Right lobe of liver (tissue), 6 donors: ENCODE measurements at regions not wholly inside any gene's neighbourhood (a gene's known extent, or its start where the extent isn't known, plus 50 kb on each side); places are given as distances from the start of the nearest gene placed in this dataset.

ENCODE experiments used
- ATAC-seq, 4 donors: fragments of 200-7000 bp; cut with Tn5 transposase; one replicate each; pipeline ENCODE4 v1.9.1; 2020; ENCODE audit warnings: mild to moderate bottlenecking in 4 of 4, moderate library complexity in 4 of 4
- DNase-seq, 3 donors: peaks; one replicate each; pipeline ENCODE4 v3.0.0-alpha.2; 2020
- H3K27ac ChIP-seq, 3 donors: fragments of 200-600 bp; one replicate each; pipeline ENCODE4 v1.8.0; 2022
- H3K27me3 ChIP-seq, 2 donors: fragments of 200-600 bp; one replicate each; pipeline ENCODE4 v1.8.0; 2022
- H3K36me3 ChIP-seq, 4 donors: fragments of 200-600 bp; sonication (generic) in 1 of 4; one replicate each; pipeline versions ENCODE4 v1.5.1 to v1.8.0; 2017 to 2022; ENCODE audit warnings: control low read depth in 1 of 4
- H3K4me1 ChIP-seq, 4 donors: fragments of 200-600 bp; sonication (generic) in 1 of 4; one replicate each; pipeline versions ENCODE4 v1.5.1 to v1.8.0; 2017 to 2022; ENCODE audit warnings: control low read depth in 1 of 4
- H3K4me3 ChIP-seq, 3 donors: fragments of 200-600 bp; one replicate each; pipeline ENCODE4 v1.8.0; 2022
- H3K9me3 ChIP-seq, 4 donors: fragments of 200-600 bp; sonication (generic) in 1 of 4; one replicate each; pipeline versions ENCODE4 v1.5.1 to v1.8.0; 2017 to 2022; ENCODE audit warnings: control low read depth in 1 of 4
- CTCF ChIP-seq, 4 donors: fragments of 200-600 bp in 3 of 4; fragments of 450-650 bp in 1 of 4; IDR thresholded peaks; one replicate each; pipeline versions ENCODE4 v1.5.1 to v1.8.0; 2016 to 2022; ENCODE audit warnings: antibody characterized with exemption in 4 of 4, mild to moderate bottlenecking in 2 of 4
- POLR2A ChIP-seq: fragments of 450-650 bp; IDR thresholded peaks from one replicate; pipeline ENCODE4 v1.6.1; 2017; ENCODE audit warnings: antibody characterized with exemption, mild to moderate bottlenecking
- WGBS: methylation state at CpG from one replicate; pipeline ENCODE4 v1.1.6; 2018; ENCODE audit warnings: low coverage, low lambda C conversion rate; ENCODE audit not compliant: insufficient coverage; ENCODE audit errors: missing lambda C conversion rate; 5-methylcytosine and 5-hydroxymethylcytosine counted together
- intact Hi-C, 2 donors: fragments of 100-400 bp; cut with DNase I; formaldehyde crosslinking; loops; one replicate each; pipeline versions ENCODE4 v1.11.2 to v1.14.1; 2022
- donor health status: DM: no; HTN: yes; CAD: no.
- donor health status: DM: no; HTN: no; CAD: no.
- donor health status: DM: no; HTN: no; CAD: no.
- donor health status: DM: no; HTN: yes; CAD: no.
- donor health status: DM: no; HTN: yes; CAD: no.

- H3K36me3 ChIP-seq = no peaks in the 10 kb centered on the region
- no peak overlapping the region for H3K27ac ChIP-seq
- TF ChIP-seq CTCF (IDR thresholded peaks at IDR 0.05) = no peak
- no peak for TF ChIP-seq POLR2A
- no peaks in the 10 kb centered on the region for H3K27me3 ChIP-seq
- ATAC-seq = no peak
- DNase-seq = no peak
- peaks cover 0 to 5% (median 2%) of the 10 kb centered on the region in 4 donors for H3K4me1 ChIP-seq
- intact Hi-C loops = no loop called here
- no peaks in the 10 kb centered on the region for H3K9me3 ChIP-seq
- no peak overlapping the region for H3K4me3 ChIP-seq
Measured at GRCh38 chr6:84445068-84445467, 217.6 kb upstream of the CEP162 start.

- 94% methylated on average over 1 of the region's 3 CpGs for WGBS
Measured at GRCh38 chr6:84442208-84442607, 214.8 kb upstream of the CEP162 start.

GRCh38 chr6:84441456-84441855 lies 214.0 kb upstream of the CEP162 start:
- H3K36me3 ChIP-seq = no peaks in the 10 kb centered on the region
- no peaks in the 10 kb centered on the region for H3K4me1 ChIP-seq
- H3K27ac ChIP-seq = no peak overlapping the region
- no peak overlapping the region for H3K4me3 ChIP-seq
- intact Hi-C loops = no loop called here
- TF ChIP-seq POLR2A (no peak), CTCF (IDR thresholded peaks at IDR 0.05) (no peak)
- 71% methylated on average over 3 of the region's 3 CpGs for WGBS
- DNase-seq (no peak), ATAC-seq (no peak)
- no peaks in the 10 kb centered on the region for H3K9me3 ChIP-seq
- no peaks in the 10 kb centered on the region for H3K27me3 ChIP-seq

More at GRCh38 chr6:84442208-84442607, 214.8 kb upstream of the CEP162 start:
- Histone ChIP-seq H3K27ac (no peak overlapping the region), H3K4me3 (no peak overlapping the region), H3K27me3 (no peaks in the 10 kb centered on the region), H3K4me1 (no peaks in the 10 kb centered on the region), H3K36me3 (no peaks in the 10 kb centered on the region), H3K9me3 (no peaks in the 10 kb centered on the region)
- ATAC-seq (no peak), DNase-seq (no peak)
- no peak for TF ChIP-seq POLR2A
- TF ChIP-seq CTCF (IDR thresholded peaks at IDR 0.05) = no peak
- intact Hi-C loops = no loop called here

GRCh38 chr6:84434550-84434949 lies 207.1 kb upstream of the CEP162 start:
- intact Hi-C loops = no loop called here
- no peaks in the 10 kb centered on the region for H3K27me3 ChIP-seq
- H3K9me3 ChIP-seq = no peaks in the 10 kb centered on the region
- no peaks in the 10 kb centered on the region for H3K4me1 ChIP-seq
- TF ChIP-seq POLR2A (no peak), CTCF (IDR thresholded peaks at IDR 0.05) (no peak)
- ATAC-seq (no peak), DNase-seq (no peak)
- H3K36me3 ChIP-seq = no peaks in the 10 kb centered on the region
- 60% methylated on average over 4 of the region's 4 CpGs for WGBS
- no peak overlapping the region for H3K4me3 ChIP-seq
- no peak overlapping the region for H3K27ac ChIP-seq

GRCh38 chr6:84432619-84433018 lies 205.2 kb upstream of the CEP162 start:
- DNase-seq = no peak
- no peak for ATAC-seq
- H3K4me3 ChIP-seq = no peak overlapping the region
- no peaks in the 10 kb centered on the region for H3K4me1 ChIP-seq
- no peaks in the 10 kb centered on the region for H3K27me3 ChIP-seq
- H3K36me3 ChIP-seq = no peaks in the 10 kb centered on the region
- no peaks in the 10 kb centered on the region for H3K9me3 ChIP-seq
- no peak overlapping the region for H3K27ac ChIP-seq
- intact Hi-C loops = no loop called here
- TF ChIP-seq POLR2A (no peak), CTCF (IDR thresholded peaks at IDR 0.05) (no peak)
